ENCODE measurements at regions not wholly inside any gene's neighbourhood (a gene's known extent, or its start where the extent isn't known, plus 50 kb on each side); places are given as distances from the start of the nearest gene placed in this dataset.

GRCh38 chr12:84656705-84657104, 255.9 kb downstream of the SLC6A15 start:
- no peak for TF ChIP-seq CTCF (IDR thresholded peaks at IDR 0.05; ENCODE audit: low read depth, low read length)
- TF ChIP-seq EZH2phosphoT487 (IDR thresholded peaks at IDR 0.05; ENCODE audit: low read depth) = no peak
